GM21526 (cell line): ENCODE measurements at regions not wholly inside any gene's neighbourhood (a gene's known extent, or its start where the extent isn't known, plus 50 kb on each side); places are given as distances from the start of the nearest gene placed in this dataset.

Source experiments
- ATAC-seq: cut with Tn5 transposase; IDR thresholded peaks from one replicate; pipeline ENCODE4 v1.9.1; 2021; ENCODE audit warnings: moderate library complexity; ENCODE audit not compliant: unreplicated experiment, low FRiP score

DNA sequence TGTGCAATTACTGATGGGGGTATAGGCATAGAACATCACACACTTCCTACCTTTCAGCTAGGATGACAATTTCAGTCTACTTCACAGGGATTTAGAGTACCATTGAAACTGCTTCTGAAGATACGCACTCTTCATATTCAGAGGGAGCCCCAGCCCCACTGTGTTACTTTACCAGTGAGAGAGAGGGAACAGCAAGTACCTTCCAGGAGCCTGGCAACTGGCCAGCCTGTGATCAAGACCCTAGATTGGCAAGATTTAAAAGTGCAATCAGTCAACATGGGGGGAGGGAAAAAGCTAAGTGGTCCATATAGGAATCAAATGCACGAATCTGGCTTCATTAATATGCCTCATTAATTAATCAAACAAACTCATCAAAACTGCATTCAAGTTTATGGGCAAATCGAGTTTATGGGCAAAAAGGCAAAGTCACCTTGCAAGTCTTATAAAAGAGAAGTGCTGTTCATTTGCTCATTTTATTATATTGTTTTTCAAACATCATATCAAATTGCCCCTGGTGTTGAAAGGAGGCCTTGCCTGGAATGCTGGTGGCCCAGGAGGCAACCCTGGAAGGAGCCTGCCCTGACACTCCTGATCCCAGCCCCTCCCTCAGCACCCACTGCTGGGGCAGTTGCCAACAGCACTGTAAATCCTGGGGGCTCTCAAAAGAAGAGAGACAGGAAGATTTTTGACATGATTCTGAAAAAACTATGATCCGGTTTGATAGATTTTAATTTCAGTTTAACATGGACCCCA, 184.9 kb upstream of the DPT start:
- ATAC-seq = no peak

DNA sequence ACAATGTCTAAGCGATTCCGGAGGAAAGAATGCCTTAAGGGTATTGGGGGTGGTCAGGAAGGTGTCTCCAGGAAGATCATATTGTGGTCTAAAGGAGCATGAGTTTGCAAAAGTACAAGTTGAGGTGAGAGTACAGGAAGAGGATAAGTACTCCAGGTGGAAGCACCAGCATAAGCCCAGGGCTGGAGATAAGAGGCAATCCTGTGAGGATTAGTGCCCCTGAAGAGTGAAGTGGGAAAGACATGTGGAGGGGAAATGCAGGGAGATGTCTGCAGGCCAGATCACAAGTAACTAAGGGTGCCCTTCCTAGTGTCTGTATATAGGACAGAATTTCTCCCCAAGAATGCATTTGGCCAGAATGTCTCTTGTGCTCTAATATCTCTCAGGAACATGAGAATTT, 188.3 kb upstream of the DPT start:
- no peak for ATAC-seq

DNA sequence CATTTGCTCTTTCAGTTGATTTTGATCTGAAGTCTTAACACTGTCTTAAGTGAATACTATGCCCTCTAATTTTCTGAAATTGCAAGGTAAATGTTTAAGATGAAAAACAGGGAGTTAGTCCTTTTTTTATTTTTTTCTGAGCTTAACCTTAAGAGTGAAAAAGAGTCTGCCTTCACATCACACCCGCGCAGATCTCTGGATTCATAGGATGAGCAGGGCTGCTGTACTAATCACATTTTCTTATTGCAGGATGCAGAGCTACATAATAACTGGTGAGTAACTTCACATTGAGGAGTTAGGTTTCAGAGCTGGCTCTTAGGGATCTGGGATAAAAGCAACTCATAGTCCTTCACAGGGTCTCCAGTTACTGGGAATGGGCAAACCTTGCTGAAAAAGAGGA, 188.7 kb upstream of the ATP1B1 start:
- ATAC-seq = no peak

DNA sequence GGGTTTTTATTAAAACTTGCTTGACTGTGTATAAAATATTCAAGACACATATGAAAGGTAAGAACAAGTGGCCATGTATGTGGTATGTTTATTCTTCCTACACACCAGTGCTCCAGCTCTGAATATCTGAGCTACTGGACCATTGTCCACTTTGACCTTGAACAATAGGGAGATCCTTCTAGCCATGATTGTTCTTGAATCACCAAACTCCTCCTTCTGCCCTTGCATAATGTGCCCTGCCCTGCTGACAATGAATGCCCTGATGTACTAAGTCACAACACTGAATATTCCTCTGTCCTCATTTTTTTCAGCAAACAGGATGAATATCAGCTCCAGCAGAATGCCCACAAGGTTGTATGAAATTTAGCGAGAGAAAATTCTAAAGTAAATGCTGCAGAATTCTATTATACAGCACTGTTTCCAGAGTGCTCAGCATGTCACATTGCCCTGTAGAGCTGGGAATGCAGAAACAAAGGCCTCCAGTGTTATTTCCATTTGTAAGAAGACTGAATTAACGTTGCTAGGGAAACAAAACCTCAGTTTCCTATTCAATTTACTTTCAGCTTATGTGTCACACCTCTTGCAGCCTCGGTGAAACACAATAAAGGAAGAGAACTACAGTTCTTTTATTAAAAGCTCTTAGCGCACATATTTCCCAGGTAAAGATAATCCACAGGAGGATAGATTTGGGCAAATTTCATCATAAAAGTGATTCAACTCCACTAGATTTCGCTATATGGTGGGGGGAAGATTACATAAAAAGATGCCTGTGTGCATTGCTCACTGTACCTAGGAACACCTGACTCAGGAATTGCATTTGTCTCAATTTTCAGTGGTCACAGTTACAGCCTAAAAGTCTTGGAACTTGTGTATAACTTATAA, 187.4 kb upstream of the ATP1B1 start:
- ATAC-seq = no peak

DNA sequence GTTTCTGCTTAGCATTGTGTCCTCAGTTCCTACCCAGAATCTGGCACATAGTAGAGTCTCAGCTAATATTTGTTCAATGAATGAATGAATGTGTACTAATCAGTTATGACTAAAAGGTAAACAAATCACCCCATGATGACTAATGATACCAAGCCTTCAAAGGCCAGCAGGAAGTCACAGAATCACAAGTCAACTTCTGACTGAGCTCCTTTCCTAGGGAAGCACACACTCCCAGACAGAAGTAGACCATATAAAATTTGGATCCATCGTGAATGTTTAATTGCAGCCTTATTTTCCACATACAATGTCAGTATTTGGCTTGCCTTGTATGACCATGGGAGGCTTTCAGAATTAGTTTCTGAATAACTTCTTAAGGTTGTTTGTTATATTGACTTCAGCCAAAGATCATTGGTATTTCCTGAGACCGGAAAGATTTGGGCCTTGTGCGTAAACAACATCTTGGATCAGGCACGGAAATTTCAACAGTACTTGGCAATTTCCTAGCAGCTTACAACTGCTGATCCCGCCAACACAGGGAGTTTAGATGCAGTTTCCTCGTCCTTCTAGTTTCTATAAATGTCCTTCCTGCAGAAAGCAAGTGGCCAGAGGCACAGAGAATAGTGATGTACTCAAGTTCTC, 185.9 kb upstream of the ATP1B1 start:
- ATAC-seq = no peak

DNA sequence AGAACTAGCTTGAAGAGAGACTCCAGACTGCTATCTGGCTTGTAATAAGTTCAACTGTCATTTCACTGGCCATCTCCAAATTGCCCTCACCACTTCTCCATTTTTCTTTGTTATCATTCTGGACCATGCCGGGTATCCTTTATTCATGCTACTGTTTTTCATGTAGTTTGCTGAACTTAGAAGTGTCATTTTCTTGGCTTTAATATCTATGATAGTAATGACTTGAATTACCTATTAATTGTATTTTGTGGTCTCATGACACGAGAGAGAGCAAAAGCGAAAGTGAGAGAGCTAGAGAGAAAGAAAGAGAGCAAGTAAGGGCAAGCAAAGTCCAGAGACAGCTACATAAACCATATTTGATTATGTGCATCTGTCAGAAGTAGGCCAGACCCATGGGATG, 184.9 kb upstream of the ATP1B1 start:
- ATAC-seq = peak; percentile 78

DNA sequence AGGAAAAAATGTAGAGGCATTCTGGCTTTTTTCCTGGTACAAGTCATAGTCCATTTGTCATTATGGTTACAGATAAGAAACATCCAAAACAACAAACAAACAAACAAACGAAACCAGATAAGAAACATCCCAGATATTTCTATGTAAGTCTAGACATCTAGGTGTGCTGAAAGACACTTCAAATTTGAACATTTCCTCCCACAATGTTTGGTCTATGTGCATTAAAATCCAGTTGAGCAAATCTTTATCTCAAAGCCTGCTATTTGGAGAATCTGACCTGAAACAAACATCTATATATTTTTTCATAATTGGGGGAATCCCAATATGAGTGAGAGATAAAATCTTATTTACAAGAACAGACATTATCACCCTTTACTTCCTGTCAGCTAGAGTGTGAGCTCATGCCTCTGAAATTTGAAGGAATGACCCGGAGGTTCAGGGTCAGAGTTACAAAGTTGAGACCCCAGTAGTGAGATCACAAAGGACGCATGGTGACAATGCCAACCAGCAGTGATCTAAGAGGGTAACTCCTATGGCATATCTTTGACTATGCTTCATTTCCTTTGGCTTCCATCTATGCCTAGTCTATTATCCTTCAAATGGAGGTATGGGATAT, 182.9 kb upstream of the ATP1B1 start:
- no peak for ATAC-seq

DNA sequence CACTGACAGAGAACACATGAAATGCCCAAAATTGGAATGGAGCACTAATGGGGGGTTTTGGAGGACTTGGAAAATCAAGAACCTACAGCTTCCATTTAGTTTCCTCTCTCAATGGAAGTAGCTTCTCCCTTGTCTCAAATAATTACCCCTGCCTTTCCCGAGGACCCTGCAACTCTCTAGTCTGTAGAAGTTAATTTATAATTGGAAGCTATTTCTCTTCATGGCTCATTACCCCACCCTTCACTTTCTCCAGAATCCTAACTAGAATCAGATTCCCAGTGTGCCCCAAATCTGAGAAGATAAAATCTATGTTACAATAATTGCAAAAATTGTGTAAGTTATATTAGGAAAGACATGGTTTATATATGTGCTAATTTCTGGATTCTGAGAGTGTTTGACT, 181.5 kb upstream of the ATP1B1 start:
- ATAC-seq = no peak

DNA sequence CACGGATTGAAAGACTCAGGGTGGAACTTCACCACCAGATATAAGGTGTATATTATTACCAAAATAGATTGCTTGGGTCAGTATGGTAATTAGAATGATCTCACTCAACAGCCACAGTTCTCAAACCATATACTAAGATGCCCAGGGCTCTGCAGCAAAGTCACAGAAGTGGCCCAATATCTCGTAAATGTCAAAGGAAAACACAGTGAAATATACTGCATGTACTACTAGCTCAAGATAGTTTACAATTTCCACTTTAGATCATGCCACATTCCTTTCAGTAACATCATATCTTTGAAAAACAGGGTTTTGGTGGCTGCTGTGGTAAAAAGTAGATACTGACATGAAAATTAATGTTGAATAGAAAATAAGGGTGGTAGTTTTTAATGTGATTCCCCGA, 180.3 kb upstream of the ATP1B1 start:
- no peak for ATAC-seq

DNA sequence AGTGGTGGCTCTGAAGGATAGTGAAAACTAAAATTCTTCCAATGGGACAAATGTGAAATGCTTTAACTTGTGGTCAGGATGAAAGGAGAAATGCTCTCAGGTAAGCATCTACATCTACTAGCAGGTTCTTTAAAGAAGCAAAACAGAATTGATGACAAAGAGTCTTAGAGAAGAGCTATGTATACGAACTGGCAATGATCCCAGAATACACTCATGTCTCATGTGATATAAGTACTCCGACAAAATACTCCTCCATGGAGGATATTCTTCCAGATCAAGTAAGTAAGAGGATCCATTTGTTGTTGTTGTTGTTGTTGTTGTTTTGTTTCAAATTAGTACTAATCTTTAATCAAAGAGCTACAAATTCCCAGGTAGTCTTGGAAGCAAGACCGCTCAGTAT, 174.0 kb upstream of the ATP1B1 start:
- no peak for ATAC-seq

DNA sequence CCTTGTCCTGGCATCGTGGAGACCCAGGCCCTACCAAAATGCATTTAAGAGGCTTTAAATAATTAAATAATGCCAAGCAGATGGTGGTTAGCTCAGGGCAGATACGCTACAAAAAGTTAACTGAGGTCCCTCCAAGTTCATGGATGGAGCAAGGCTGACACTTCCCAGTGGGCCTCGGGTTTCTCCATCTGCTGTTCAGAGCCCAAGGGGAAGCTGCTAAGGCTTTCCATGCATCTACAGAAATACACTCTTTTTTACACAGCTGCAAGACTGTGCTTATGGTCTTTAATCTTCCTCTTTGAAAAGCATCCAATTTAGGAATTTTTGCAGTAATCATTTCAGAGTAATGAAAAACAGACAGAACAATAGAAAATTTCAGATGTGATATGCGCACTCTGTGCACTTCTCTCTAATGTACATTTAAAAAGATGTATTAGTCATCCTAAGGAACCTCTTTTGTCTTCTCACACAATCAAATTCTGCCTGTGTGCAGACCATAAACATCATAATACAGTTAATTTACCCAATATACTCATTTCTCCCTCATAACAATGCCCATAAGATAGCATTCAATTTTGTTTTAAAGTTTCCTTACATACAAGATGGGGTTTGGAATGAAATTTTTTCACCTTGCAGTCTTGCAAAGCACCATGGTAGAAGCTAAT, 173.2 kb upstream of the ATP1B1 start:
- no peak for ATAC-seq

DNA sequence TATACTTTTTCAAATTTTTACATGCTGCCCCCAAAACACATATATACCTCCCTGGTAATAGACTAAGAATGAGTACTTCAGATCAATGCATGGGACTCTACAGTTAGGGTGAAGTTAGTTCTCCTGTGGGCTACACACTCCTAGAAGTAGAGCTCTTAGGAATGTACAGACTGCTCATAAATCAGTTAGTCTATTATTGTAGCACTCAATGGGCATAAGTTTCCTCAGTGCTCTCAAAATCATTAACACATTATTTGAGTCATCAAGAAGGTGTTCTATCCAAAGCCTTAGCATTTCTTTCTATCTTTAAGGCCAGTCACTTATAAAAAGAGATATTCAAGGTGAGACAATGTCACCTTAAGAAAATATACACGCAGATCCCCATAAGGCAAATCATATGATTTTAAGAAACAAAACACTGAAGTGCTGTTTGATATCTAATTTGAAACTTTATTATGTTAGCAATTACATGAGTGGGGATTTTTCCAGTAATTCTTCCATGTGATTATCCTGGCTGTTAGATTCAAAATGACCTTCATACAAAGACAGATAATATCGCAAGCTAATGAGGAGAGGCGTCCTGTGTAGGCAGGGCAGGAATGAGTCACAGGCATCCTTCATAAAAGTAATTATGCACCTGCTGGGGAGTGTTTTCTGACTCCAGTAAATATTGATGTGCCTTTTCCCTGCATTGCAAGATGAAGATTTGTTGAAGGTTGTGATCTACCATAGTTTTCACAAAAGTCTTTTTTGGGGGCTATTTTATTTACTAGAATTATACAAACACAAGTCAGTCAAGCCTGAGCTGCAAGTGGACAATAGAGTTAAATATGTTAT, 167.2 kb upstream of the ATP1B1 start:
- no peak for ATAC-seq

DNA sequence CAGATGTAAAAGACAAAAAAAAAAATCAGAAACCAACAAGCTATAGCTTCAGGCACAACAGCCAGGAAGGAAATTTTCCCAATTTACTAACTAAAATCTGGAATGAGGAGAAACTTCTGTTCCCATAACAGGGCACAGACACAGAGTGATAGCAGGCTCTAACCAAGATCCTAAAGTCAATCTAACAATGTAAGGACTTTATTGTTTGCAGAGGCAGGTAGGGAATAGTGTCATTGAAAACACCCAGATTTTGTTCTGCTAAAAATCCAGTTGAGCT, 166.6 kb upstream of the ATP1B1 start:
- ATAC-seq = no peak

DNA sequence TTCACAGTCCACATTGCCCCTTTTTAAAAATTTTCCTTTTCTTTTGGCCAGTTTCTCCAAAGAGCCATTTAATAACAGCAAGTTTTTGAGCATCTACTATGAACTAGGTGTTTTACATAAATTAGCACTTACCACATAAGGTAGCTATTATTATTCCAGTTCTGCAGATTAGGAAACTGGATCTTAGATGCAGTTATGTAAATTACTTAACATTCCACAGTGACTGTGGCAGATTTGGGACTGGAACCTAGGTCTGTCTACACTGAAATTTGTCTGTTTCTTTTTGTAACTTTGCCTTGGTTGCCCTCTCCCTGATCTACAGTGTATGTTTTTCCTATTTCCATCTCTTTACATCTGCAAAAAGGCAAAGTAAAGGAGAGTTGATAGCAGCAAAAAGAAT, 164.8 kb upstream of the ATP1B1 start:
- ATAC-seq = no peak

DNA sequence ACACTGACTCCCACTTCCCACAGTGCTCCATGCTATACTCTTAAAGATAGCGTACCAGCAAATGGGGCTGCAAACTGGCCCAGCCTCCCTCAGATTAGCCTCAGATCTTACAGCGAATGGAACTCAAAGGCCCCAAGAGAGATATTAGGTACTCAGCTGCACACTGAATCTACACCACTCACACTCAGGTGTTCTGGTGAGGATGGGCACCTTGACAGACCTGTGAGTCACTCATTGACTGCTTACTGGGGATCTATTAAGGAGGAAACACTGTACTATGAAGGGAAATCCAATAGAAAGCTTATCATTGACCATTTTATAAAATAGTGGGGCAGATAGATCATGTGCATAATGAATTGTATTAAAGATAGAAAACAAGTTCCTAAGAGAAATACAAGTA, 164.3 kb upstream of the ATP1B1 start:
- no peak for ATAC-seq

DNA sequence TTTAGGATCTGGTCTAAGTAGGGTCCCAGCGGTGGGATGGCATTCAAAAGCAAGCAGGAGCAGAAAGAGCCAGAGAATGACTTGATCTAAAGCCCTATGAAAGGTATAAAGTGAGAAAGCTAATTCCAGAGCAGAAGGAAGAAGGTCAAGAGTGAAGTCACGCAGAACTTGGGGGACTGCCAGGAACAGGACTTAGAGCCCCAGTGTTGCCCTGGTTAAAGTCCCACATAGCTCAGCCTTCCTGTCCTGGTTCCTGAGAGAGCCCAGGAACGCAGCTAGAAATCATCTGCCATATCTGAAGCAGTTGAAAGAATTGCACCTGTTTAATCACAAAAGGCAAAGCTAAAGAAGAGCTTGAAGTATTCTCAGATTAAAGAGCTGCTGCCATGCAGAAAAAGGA, 160.6 kb upstream of the ATP1B1 start:
- no peak for ATAC-seq

DNA sequence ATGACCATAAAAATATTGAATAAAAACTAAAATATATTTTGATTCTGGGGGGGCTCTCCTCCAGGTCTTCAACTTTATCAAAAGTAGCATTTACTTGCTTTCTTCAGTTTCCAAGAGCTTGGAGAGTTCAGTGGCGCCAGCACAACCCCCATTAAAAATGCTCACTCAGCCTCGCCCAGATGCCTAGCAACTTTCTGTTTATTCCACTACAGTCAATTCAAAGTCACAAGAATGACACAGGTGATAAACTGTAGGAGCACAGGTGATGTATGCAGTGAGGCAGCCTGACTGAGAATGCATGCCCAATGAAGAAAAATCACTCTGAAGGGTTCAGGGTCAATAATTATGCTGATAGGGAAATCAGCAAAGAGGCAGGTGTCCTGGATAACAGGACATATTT, 159.4 kb upstream of the ATP1B1 start:
- ATAC-seq = no peak

DNA sequence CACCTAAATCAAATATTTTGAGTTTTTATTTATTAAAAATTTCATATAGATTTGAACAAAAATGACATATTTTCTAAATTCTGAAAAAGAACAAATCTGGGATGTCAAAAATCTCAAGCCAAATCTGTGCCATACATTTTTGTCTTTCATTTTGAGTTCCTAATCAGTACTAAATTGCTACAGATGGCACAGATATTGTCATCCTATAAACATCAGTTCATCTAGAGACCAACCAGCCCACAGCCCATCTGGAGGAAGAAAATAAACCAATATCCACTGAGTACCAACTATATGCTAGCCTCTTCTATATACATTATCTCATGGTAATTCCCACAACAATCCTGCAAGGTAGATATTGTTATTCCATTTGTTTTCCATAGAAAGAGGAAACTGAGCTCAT, 156.8 kb upstream of the ATP1B1 start:
- no peak for ATAC-seq

DNA sequence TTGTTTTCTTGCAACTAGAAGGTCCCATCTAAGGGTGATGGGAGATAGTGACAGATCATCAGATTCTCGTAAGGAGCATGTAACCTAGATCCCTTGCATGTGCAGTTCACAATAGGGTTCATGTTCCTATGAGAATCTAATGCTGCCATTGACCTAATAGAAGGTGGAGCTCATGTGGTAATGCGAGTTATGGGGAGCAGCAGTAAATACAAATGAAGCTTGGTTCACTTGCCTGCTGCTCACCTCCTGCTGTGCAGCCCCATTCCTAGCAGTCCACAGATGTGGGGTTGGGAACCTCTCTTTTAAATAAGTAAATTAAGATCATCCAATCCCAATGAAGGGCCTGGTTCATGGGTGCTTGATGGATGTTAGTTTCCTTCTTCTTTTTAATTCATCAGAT, 148.7 kb upstream of the ATP1B1 start:
- no peak for ATAC-seq
